ENCODE measurements at regions not wholly inside any gene's neighbourhood (a gene's known extent, or its start where the extent isn't known, plus 50 kb on each side); places are given as distances from the start of the nearest gene placed in this dataset.

DNA sequence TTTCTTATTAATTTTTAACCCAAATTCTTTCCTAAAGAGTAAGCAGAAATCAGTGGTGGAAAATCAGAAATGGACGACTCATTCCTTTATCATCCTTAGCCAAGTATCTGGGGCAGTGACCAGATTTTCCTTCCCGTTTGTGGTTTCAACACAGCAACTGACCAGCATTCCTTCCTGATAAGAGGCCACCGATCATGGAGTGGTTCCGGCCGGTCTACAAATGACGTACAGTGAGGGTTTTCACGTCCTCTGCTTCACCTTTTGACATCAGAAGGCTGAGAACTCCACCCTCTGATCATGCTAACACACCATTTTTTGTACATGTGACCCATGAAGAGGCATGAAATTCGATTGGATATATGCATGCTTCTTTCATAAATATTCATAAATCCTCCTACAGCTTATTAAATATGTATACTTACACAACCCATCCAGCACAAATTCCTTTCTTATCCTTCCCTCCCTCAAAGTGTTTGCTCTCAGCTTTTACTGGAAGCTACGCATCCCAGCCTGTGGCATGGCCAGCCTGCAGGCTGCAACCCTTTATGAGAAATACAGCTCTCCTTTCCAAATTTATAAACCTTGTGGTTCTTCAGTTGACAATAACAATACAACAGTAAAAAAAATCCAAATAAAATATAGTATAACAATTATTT, 173.0 kb upstream of the CASK start:
- H3K9ac ChIP-seq (ENCODE audit: low read depth, low read length, poor library complexity, severe bottlenecking): no peak overlapping the region
- H3F3A ChIP-seq (ENCODE audit: low read depth): no peaks in the 10 kb centered on the region
- H3K4me3 ChIP-seq (ENCODE audit: low read length, poor library complexity, severe bottlenecking): no peak overlapping the region
- H2AFZ ChIP-seq (ENCODE audit: low read length): no peak overlapping the region
- H3K4me2 ChIP-seq (ENCODE audit: low read depth, low read length, poor library complexity, severe bottlenecking): no peak overlapping the region
- no peaks in the 10 kb centered on the region for H3K9me3 ChIP-seq (ENCODE audit: insufficient read depth, low read depth, low read length)
- no peaks in the 10 kb centered on the region for H3K27me3 ChIP-seq (ENCODE audit: insufficient read depth, low read length, poor library complexity, severe bottlenecking)
- no peaks in the 10 kb centered on the region for H3K36me3 ChIP-seq (ENCODE audit: insufficient read depth, low read length)
- no peaks in the 10 kb centered on the region for H3K79me2 ChIP-seq (ENCODE audit: insufficient read depth, low read length)
- TF ChIP-seq, protein P1, sequence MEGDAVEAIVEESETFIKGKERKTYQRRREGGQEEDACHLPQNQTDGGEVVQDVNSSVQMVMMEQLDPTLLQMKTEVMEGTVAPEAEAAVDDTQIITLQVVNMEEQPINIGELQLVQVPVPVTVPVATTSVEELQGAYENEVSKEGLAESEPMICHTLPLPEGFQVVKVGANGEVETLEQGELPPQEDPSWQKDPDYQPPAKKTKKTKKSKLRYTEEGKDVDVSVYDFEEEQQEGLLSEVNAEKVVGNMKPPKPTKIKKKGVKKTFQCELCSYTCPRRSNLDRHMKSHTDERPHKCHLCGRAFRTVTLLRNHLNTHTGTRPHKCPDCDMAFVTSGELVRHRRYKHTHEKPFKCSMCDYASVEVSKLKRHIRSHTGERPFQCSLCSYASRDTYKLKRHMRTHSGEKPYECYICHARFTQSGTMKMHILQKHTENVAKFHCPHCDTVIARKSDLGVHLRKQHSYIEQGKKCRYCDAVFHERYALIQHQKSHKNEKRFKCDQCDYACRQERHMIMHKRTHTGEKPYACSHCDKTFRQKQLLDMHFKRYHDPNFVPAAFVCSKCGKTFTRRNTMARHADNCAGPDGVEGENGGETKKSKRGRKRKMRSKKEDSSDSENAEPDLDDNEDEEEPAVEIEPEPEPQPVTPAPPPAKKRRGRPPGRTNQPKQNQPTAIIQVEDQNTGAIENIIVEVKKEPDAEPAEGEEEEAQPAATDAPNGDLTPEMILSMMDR (conservative IDR thresholded peaks at IDR 0.05; ENCODE audit: low read length): no peak
- no peak for TF ChIP-seq EZH2phosphoT487 (IDR thresholded peaks at IDR 0.05; ENCODE audit: borderline replicate concordance)
- no peaks in the 10 kb centered on the region for H3K9me2 ChIP-seq (replicated peaks; ENCODE audit: low read depth, low read length)
- H4K20me1 ChIP-seq (ENCODE audit: insufficient read depth, low read length, poor library complexity, severe bottlenecking): no peaks in the 10 kb centered on the region
- H3K4me1 ChIP-seq (ENCODE audit: insufficient read depth, low read length, poor library complexity, severe bottlenecking): no peaks in the 10 kb centered on the region

GRCh38 chrX:42094218-42094617, 170.9 kb upstream of the CASK start:
- Histone ChIP-seq H3F3A (ENCODE audit: low read depth) (no peaks in the 10 kb centered on the region), H3K27me3 (ENCODE audit: insufficient read depth, low read length, poor library complexity, severe bottlenecking) (no peaks in the 10 kb centered on the region), H3K9ac (ENCODE audit: low read depth, low read length, poor library complexity, severe bottlenecking) (no peak overlapping the region), H4K20me1 (ENCODE audit: insufficient read depth, low read length, poor library complexity, severe bottlenecking) (no peaks in the 10 kb centered on the region), H3K4me1 (ENCODE audit: insufficient read depth, low read length, poor library complexity, severe bottlenecking) (no peaks in the 10 kb centered on the region), H3K9me3 (ENCODE audit: insufficient read depth, low read depth, low read length) (no peaks in the 10 kb centered on the region), H3K9me2 (replicated peaks; ENCODE audit: low read depth, low read length) (no peaks in the 10 kb centered on the region), H2AFZ (ENCODE audit: low read length) (no peak overlapping the region; the same call in 1 of the 2 replicates), H3K79me2 (ENCODE audit: insufficient read depth, low read length) (no peaks in the 10 kb centered on the region), H3K4me3 (ENCODE audit: low read length, poor library complexity, severe bottlenecking) (no peak overlapping the region), H3K36me3 (ENCODE audit: insufficient read depth, low read length) (no peaks in the 10 kb centered on the region), H3K4me2 (ENCODE audit: low read depth, low read length, poor library complexity, severe bottlenecking) (no peak overlapping the region)
- TF ChIP-seq, protein P1 (conservative IDR thresholded peaks at IDR 0.05; ENCODE audit: low read length): no peak
- no peak for TF ChIP-seq EZH2phosphoT487 (IDR thresholded peaks at IDR 0.05; ENCODE audit: borderline replicate concordance)

GRCh38 chrX:42093756-42094155, 170.4 kb upstream of the CASK start:
- no peak overlapping the region for H3K4me2 ChIP-seq (ENCODE audit: low read depth, low read length, poor library complexity, severe bottlenecking)
- H2AFZ ChIP-seq (ENCODE audit: low read length): no peak overlapping the region

More at GRCh38 chrX:42093756-42094155, 170.4 kb upstream of the CASK start:
- no peak overlapping the region for H3K4me3 ChIP-seq (ENCODE audit: low read length, poor library complexity, severe bottlenecking)
- no peaks in the 10 kb centered on the region for H3K79me2 ChIP-seq (ENCODE audit: insufficient read depth, low read length)
- no peaks in the 10 kb centered on the region for H3F3A ChIP-seq (ENCODE audit: low read depth)
- H3K9me3 ChIP-seq (ENCODE audit: insufficient read depth, low read depth, low read length): no peaks in the 10 kb centered on the region
- H3K4me1 ChIP-seq (ENCODE audit: insufficient read depth, low read length, poor library complexity, severe bottlenecking): no peaks in the 10 kb centered on the region
- no peaks in the 10 kb centered on the region for H3K36me3 ChIP-seq (ENCODE audit: insufficient read depth, low read length)
- no peak for TF ChIP-seq EZH2phosphoT487 (IDR thresholded peaks at IDR 0.05; ENCODE audit: borderline replicate concordance)
- TF ChIP-seq, protein P1 (conservative IDR thresholded peaks at IDR 0.05; ENCODE audit: low read length): no peak
- no peak overlapping the region for H3K9ac ChIP-seq (ENCODE audit: low read depth, low read length, poor library complexity, severe bottlenecking)
- H4K20me1 ChIP-seq (ENCODE audit: insufficient read depth, low read length, poor library complexity, severe bottlenecking): no peaks in the 10 kb centered on the region
- H3K27me3 ChIP-seq (ENCODE audit: insufficient read depth, low read length, poor library complexity, severe bottlenecking): no peaks in the 10 kb centered on the region
- H3K9me2 ChIP-seq (replicated peaks; ENCODE audit: low read depth, low read length): no peaks in the 10 kb centered on the region

Data from Loucy (cell line).